ENCODE measurements at regions not wholly inside any gene's neighbourhood (a gene's known extent, or its start where the extent isn't known, plus 50 kb on each side); places are given as distances from the start of the nearest gene placed in this dataset.

- TF ChIP-seq CTCF (IDR thresholded peaks at IDR 0.05 in 4 of 5, conservative IDR thresholded peaks at IDR 0.05 in 1 of 5) (no peak), POLR2A (IDR thresholded peaks at IDR 0.05) (no peak)
Observed at GRCh38 chr2:106991866-106992265, 105.9 kb upstream of the ST6GAL2 start.

All from gastrocnemius medialis (tissue), 4 donors.